ENCODE measurements at regions not wholly inside any gene's neighbourhood (a gene's known extent, or its start where the extent isn't known, plus 50 kb on each side); places are given as distances from the start of the nearest gene placed in this dataset.

DNA sequence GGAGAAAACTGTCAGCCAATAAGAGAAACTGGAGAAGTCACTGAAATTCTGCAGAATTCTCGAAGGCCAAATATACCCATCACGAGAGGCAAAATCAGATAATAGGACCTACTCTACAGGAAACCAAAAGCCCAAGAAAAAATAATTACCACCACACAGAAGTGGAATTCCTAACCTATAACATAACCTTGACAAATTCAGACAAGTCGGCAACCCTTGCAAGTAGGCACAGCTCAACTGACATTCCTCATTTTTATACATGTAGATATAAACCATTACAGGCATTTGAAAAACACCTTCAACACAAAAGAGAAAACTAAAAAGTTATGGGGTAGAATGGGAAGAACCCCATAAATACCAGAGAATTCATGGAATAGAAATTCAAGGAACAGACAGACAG is 290.3 kb upstream of the USP9Y start:
- Histone ChIP-seq H3K27me3 (ENCODE audit: control insufficient read depth in 2 of 2, insufficient read depth in 2 of 2, low read length in 2 of 2) (no peaks in the 10 kb centered on the region), H2AFZ (ENCODE audit: low read depth, low read length) (no peak overlapping the region), H3K36me3 (ENCODE audit: control insufficient read depth in 2 of 2, extremely low read depth in 1 of 2, insufficient read depth in 2 of 2, low read length in 2 of 2) (no peaks in the 10 kb centered on the region), H3K9me1 (replicated peaks; ENCODE audit: control insufficient read depth, extremely low read depth, insufficient read depth, low read length) (no peaks in the 10 kb centered on the region), H3K4me3 (replicated peaks in 1 of 3; ENCODE audit: insufficient read depth in 1 of 3, low read depth in 1 of 3, low read length in 3 of 3) (no peak overlapping the region), H3K9me3 (replicated peaks; ENCODE audit: control insufficient read depth, insufficient read depth, low read length) (no peaks in the 10 kb centered on the region), H3K9ac (replicated peaks; ENCODE audit: extremely low read depth, insufficient read depth, low read length) (no peak overlapping the region), H3K4me2 (ENCODE audit: insufficient read depth, low read length) (no peak overlapping the region), H3K4me1 (ENCODE audit: control insufficient read depth, extremely low read depth, insufficient read depth, low read length) (no peaks in the 10 kb centered on the region), H4K20me1 (replicated peaks; ENCODE audit: control insufficient read depth, extremely low read depth, insufficient read depth, low read length) (no peaks in the 10 kb centered on the region), H3K27ac (ENCODE audit: insufficient read depth, low read depth, low read length) (no peak overlapping the region), H3K79me2 (ENCODE audit: control insufficient read depth, insufficient read depth, low read length) (no peaks in the 10 kb centered on the region)
- no TSS peak for BruUV-seq (replicated peaks)
- FAIRE-seq (no peak), DNase-seq (ENCODE audit: low read depth, low spot score) (no peak)
- no peak for TF ChIP-seq EZH2 (IDR thresholded peaks at IDR 0.05; ENCODE audit: borderline replicate concordance, low read depth, low read length, severe bottlenecking)
- no peak for TF ChIP-seq MYC (IDR thresholded peaks at IDR 0.05; ENCODE audit: low read depth, low read length)
- no peak for TF ChIP-seq MAX (IDR thresholded peaks at IDR 0.05; ENCODE audit: insufficient read depth, insufficient read length)
- TF ChIP-seq POLR2AphosphoS5 (IDR thresholded peaks at IDR 0.05; ENCODE audit: insufficient read depth, low read depth, low read length), result no peak
- TF ChIP-seq JUN (IDR thresholded peaks at IDR 0.05; ENCODE audit: borderline replicate concordance, insufficient read depth, insufficient read length, low read depth), result no peak
- TF ChIP-seq, protein P1, sequence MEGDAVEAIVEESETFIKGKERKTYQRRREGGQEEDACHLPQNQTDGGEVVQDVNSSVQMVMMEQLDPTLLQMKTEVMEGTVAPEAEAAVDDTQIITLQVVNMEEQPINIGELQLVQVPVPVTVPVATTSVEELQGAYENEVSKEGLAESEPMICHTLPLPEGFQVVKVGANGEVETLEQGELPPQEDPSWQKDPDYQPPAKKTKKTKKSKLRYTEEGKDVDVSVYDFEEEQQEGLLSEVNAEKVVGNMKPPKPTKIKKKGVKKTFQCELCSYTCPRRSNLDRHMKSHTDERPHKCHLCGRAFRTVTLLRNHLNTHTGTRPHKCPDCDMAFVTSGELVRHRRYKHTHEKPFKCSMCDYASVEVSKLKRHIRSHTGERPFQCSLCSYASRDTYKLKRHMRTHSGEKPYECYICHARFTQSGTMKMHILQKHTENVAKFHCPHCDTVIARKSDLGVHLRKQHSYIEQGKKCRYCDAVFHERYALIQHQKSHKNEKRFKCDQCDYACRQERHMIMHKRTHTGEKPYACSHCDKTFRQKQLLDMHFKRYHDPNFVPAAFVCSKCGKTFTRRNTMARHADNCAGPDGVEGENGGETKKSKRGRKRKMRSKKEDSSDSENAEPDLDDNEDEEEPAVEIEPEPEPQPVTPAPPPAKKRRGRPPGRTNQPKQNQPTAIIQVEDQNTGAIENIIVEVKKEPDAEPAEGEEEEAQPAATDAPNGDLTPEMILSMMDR (IDR thresholded peaks at IDR 0.05; ENCODE audit: extremely low read depth in 1 of 2, insufficient read depth in 1 of 2, low read depth in 1 of 2, low read length in 2 of 2), result no peak
- TF ChIP-seq GATA2 (IDR thresholded peaks at IDR 0.05; ENCODE audit: insufficient read depth, insufficient read length, low read depth, low read length), result no peak
- TF ChIP-seq POLR2A (IDR thresholded peaks at IDR 0.05; ENCODE audit: low read depth, low read length), result no peak
- TF ChIP-seq FOS (IDR thresholded peaks at IDR 0.05; ENCODE audit: borderline replicate concordance, insufficient read depth, low read length), result no peak
- dilution Hi-C loops (cut with MboI; ENCODE audit: extremely low pct_ligation_motif_present, low sequenced_read_pairs) (no loop called here), intact Hi-C loops (cut with micrococcal nuclease) (no loop called here)
- ChIA-PET POLR2A (no interaction called here), CTCF (no interaction called here)

Measured in endothelial cell of umbilical vein (primary cell).